G401.6 (cell line): ENCODE measurements at regions not wholly inside any gene's neighbourhood (a gene's known extent, or its start where the extent isn't known, plus 50 kb on each side); places are given as distances from the start of the nearest gene placed in this dataset.

Source experiments
- FAIRE-seq: peaks from 2 replicates; lab custom pipeline; 2012; peaks lifted over from hg19 to GRCh38; lab: Jason Lieb, UNC

GRCh38 chr10:129114588-129114987, 352.5 kb upstream of the MGMT start:
- FAIRE-seq: no peak

GRCh38 chr10:129116371-129116770, 350.7 kb upstream of the MGMT start:
- no peak for FAIRE-seq

GRCh38 chr10:129120441-129120840, 346.6 kb upstream of the MGMT start:
- FAIRE-seq: no peak

- FAIRE-seq: no peak
These were observed 344.2 kb upstream of the MGMT start for GRCh38 chr10:129122846-129123245.

DNA sequence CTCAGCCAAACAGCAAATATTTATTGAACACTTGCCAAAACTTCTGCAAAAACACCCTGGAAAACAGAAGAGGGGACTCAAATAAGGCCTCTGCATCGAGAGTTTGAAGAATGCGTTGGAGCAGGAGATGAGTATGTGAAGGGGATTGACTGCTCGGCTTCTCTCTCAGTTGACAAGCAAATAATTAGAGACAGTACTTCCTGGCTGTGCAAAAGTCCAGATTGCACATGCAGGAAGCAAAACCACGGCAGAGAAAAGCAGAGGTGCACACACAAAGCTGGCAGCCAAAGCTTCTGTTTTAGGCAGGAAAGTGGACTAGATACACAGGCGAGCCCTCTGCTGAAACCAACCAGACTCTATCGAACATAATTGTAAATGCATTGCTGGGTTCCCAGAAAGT, 343.6 kb upstream of the MGMT start:
- FAIRE-seq: no peak

GRCh38 chr10:129126982-129127381, 340.1 kb upstream of the MGMT start:
- FAIRE-seq: no peak

GRCh38 chr10:129131457-129132132, 335.4 kb upstream of the MGMT start:
- no peak for FAIRE-seq

- FAIRE-seq: no peak
These were observed 333.2 kb upstream of the MGMT start for GRCh38 chr10:129133856-129134255.

- FAIRE-seq: no peak
These were observed 332.7 kb upstream of the MGMT start for GRCh38 chr10:129134371-129134770.

DNA sequence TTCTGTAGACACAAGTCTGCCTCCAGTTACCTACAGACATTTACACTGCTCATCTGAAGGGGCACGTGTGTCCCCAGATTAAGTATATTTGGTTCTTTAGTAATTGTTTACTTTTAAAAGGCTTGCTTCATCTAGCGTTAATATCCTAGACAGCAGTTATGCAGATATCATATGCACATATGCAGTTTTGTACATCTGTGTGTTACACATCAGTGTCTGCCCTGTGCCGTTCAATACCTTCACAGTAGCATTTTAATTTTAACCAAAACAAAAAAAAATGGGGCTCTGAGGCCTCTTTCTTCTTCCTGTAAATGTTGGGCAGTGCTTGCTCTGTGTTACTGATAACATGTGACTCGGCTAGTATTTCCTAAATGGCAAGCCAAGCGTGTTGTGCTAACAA, 331.4 kb upstream of the MGMT start:
- FAIRE-seq: no peak

- no peak for FAIRE-seq
These were observed 331.0 kb upstream of the MGMT start for GRCh38 chr10:129136074-129136473.

GRCh38 chr10:129136951-129137350, 330.1 kb upstream of the MGMT start:
- no peak for FAIRE-seq

GRCh38 chr10:129140921-129141885, 325.8 kb upstream of the MGMT start:
- no peak for FAIRE-seq

- FAIRE-seq: no peak
These were observed 315.8 kb upstream of the MGMT start for GRCh38 chr10:129151281-129151680.

DNA sequence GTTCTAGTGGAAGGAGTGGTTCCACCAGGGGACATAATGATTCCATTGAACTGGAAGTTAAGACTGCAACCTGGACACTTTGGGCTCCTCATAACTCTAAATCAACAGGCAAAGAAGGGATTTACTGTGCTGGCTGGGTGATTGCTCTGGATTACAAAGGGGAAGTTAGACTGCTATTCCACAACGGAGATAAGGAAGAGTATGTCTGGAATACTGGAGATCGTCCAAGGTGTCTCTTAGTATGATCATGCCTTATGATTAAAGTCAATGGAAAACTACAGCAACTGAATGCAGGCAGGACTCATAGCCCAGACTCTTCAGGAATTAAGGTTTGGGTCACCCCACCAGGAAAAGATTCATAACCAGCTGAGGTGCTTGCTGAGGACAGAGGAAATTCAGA, 310.6 kb upstream of the MGMT start:
- no peak for FAIRE-seq

- no peak for FAIRE-seq
These were observed 309.9 kb upstream of the MGMT start for GRCh38 chr10:129157185-129157584.

DNA sequence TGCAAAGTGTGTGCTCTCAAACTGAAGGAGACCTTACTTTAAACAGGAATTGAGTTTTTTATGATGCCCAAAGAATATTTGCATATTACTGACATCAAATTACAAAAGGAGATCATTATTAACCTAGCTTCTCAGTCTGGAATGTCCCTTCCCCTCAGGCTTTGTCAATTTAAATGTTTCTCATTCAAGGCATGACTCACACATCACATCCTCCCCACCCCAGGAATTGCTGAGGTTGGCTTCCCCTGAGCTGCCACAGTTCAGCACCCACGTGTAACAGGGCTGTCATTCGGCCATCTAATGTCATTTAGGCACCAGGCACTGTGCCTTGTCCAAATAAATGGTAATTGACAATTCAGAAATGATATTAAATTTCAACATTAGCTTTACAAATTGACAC, 305.9 kb upstream of the MGMT start:
- FAIRE-seq: no peak

GRCh38 chr10:129163531-129163930, 303.5 kb upstream of the MGMT start:
- no peak for FAIRE-seq

DNA sequence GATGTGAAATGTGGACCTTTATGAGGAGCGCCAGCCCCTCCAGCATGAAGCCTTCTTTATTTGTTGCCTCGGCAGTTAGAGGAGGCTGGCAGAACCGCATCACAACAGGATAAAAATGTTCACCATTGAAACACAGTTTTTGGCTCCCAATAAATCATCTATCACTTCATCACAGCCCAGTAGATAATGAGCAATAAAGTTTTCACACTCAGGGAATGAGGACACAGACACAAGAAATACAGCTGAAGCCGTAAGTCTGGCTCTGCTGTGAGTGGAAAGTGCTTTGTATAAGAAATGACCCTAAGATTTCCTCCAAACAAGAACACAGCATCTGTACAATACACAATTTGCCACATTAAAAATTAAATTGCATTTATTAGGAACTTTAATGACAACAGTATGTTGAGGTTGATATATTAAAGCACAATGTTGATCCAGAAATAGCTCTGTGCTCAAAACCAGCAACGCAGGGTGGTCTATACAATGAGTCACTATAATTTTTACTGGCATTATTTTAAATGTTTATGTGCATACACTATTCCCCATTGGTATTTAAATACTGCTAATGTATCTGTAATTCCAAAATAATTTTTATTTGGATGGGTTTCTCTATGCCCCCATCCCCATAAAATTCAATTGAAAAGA, 301.8 kb upstream of the MGMT start:
- no peak for FAIRE-seq

- FAIRE-seq: no peak
These were observed 301.3 kb upstream of the MGMT start for GRCh38 chr10:129165770-129166169.

GRCh38 chr10:129168660-129169059, 298.4 kb upstream of the MGMT start:
- FAIRE-seq: no peak

- no peak for FAIRE-seq
These were observed 297.9 kb upstream of the MGMT start for GRCh38 chr10:129169115-129169514.

DNA sequence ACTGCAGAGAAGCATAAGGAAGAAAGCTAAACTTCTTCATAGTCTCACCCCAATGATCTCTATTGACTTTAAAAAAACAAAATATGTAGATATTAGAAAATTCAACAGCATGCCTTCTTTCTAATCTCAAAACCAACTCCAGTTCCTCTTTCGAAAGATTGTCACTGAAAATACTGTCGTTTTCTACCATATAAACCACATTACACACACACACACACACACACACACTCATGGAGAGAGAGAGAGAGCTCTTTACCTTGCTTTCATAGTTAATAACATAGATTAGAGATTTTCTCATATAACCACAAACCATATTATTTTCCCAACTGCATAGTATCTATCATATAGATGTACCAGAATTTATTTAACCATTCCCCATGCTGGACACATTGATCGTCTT, 296.2 kb upstream of the MGMT start:
- FAIRE-seq: no peak
